Lung (tissue), 11 donors: ENCODE measurements at regions not wholly inside any gene's neighbourhood (a gene's known extent, or its start where the extent isn't known, plus 50 kb on each side); places are given as distances from the start of the nearest gene placed in this dataset.

ENCODE experiments used
- ATAC-seq: fragments of 200-7000 bp; cut with Tn5 transposase; one replicate; pipeline ENCODE4 v1.9.1; 2020; ENCODE audit warnings: moderate number of reproducible peaks; ENCODE audit not compliant: insufficient read depth, low FRiP score
- DNase-seq, 3 donors: peaks; one replicate each; pipeline ENCODE4 v3.0.0-alpha.2; 2013 to 2017
- H3K27ac ChIP-seq, 2 donors: one replicate each; pipeline ENCODE4 v1.5.1; 2013; ENCODE audit warnings: mild to moderate bottlenecking in 2 of 2, moderate library complexity in 2 of 2, control low read depth in 1 of 2, inconsistent platforms in 1 of 2, low read depth in 1 of 2, low read length in 1 of 2
- H3K27me3 ChIP-seq, 3 donors: one replicate each; pipeline ENCODE4 v1.5.1; 2013; ENCODE audit warnings: low read length in 2 of 3; ENCODE audit not compliant: control insufficient read depth in 3 of 3, insufficient read depth in 3 of 3
- H3K36me3 ChIP-seq, 4 donors: one replicate each; pipeline ENCODE4 v1.5.1; 2013; ENCODE audit warnings: low read length in 4 of 4, mild to moderate bottlenecking in 1 of 4, moderate library complexity in 1 of 4; ENCODE audit not compliant: control insufficient read depth in 4 of 4, insufficient read depth in 4 of 4
- H3K4me1 ChIP-seq, 5 donors: one replicate each; pipeline ENCODE4 v1.5.1; 2013; ENCODE audit warnings: low read length in 5 of 5, mild to moderate bottlenecking in 2 of 5, moderate library complexity in 1 of 5; ENCODE audit not compliant: control insufficient read depth in 5 of 5, insufficient read depth in 5 of 5
- H3K4me3 ChIP-seq: one replicate; pipeline ENCODE4 v1.5.1; 2013; ENCODE audit warnings: mild to moderate bottlenecking, control low read depth, moderate library complexity
- H3K9ac ChIP-seq, 2 donors: one replicate each; pipeline ENCODE4 v1.5.1; 2013; ENCODE audit warnings: low read length in 2 of 2, control low read depth in 1 of 2; ENCODE audit not compliant: insufficient read depth in 1 of 2
- H3K9me3 ChIP-seq, 4 donors: one replicate each; pipeline ENCODE4 v1.5.1; 2013; ENCODE audit warnings: low read length in 3 of 4, mild to moderate bottlenecking in 1 of 4, moderate library complexity in 1 of 4; ENCODE audit not compliant: control insufficient read depth in 4 of 4, insufficient read depth in 3 of 4
- CTCF ChIP-seq: IDR thresholded peaks from 2 replicates; pipeline ENCODE4 v1.5.1; 2012; ENCODE audit warnings: mild to moderate bottlenecking; ENCODE audit errors: control extremely low read depth, extremely low read depth
- whole genome bisulfite sequencing, 2 donors: extraction: QIAGEN DNeasy Blood & Tissue Kit; methylation state at CpG; one replicate each; pipeline ENCODE4 v1.1.7; 2013; 5-methylcytosine and 5-hydroxymethylcytosine counted together
- donor health status: control.
- donor health status: control.
- donor health status: Bipolar disorder and iron deficiency.
- donor health status: healthy.
- donor health status: DM: yes; HTN: yes; CAD: no.

- WGBS, 2 donors = 93 to 97% methylated on average over 14 of the region's 14 CpGs
- Histone ChIP-seq H3K4me3 (no peak overlapping the region), H3K9ac (no peak overlapping the region), H3K27ac (no peak overlapping the region), H3K4me1 (no peaks in the 10 kb centered on the region), H3K9me3 (no peaks in the 10 kb centered on the region), H3K27me3 (no peaks in the 10 kb centered on the region), H3K36me3 (no peaks in the 10 kb centered on the region)
- ATAC-seq (no peak), DNase-seq (no peak)
- no peak for TF ChIP-seq CTCF
Observed at GRCh38 chr4:25528391-25528790, 127.3 kb upstream of the SLC34A2 start.

GRCh38 chr4:25531272-25531671 is 124.4 kb upstream of the SLC34A2 start:
- no peak overlapping the region for H3K4me3 ChIP-seq
- DNase-seq = no peak
- H3K9me3 ChIP-seq = no peaks in the 10 kb centered on the region
- TF ChIP-seq CTCF = no peak
- no peaks in the 10 kb centered on the region for H3K36me3 ChIP-seq
- no peaks in the 10 kb centered on the region for H3K27me3 ChIP-seq
- H3K9ac ChIP-seq = no peak overlapping the region
- H3K27ac ChIP-seq = no peak overlapping the region
- no peak for ATAC-seq
- H3K4me1 ChIP-seq = no peaks in the 10 kb centered on the region

- WGBS, 2 donors = 93 to 99% methylated on average over 4 of the region's 4 CpGs
- H3K27ac ChIP-seq = no peak overlapping the region
- no peak for TF ChIP-seq CTCF
- no peak overlapping the region for H3K4me3 ChIP-seq
- H3K4me1 ChIP-seq = peaks cover 0 to 5% (median 0%) of the 10 kb centered on the region in 5 donors
- no peaks in the 10 kb centered on the region for H3K27me3 ChIP-seq
- ATAC-seq (no peak), DNase-seq (no peak)
- H3K9me3 ChIP-seq = no peaks in the 10 kb centered on the region
- no peaks in the 10 kb centered on the region for H3K36me3 ChIP-seq
- no peak overlapping the region for H3K9ac ChIP-seq
Observed at GRCh38 chr4:25532591-25532990, 123.1 kb upstream of the SLC34A2 start.

- DNase-seq = no peak
- H3K9ac ChIP-seq = no peak overlapping the region
- 91 to 92% methylated on average over 3 of the region's 3 CpGs for WGBS, 2 donors
- no peak overlapping the region for H3K4me3 ChIP-seq
- H3K27me3 ChIP-seq = no peaks in the 10 kb centered on the region
- H3K4me1 ChIP-seq = peaks cover 0 to 5% (median 0%) of the 10 kb centered on the region in 5 donors
- no peaks in the 10 kb centered on the region for H3K9me3 ChIP-seq
- no peak for ATAC-seq
- H3K27ac ChIP-seq = no peak overlapping the region
- no peaks in the 10 kb centered on the region for H3K36me3 ChIP-seq
- no peak for TF ChIP-seq CTCF
Observed at GRCh38 chr4:25533256-25533655, 122.4 kb upstream of the SLC34A2 start.
